ENCODE measurements at regions not wholly inside any gene's neighbourhood (a gene's known extent, or its start where the extent isn't known, plus 50 kb on each side); places are given as distances from the start of the nearest gene placed in this dataset.

DNA sequence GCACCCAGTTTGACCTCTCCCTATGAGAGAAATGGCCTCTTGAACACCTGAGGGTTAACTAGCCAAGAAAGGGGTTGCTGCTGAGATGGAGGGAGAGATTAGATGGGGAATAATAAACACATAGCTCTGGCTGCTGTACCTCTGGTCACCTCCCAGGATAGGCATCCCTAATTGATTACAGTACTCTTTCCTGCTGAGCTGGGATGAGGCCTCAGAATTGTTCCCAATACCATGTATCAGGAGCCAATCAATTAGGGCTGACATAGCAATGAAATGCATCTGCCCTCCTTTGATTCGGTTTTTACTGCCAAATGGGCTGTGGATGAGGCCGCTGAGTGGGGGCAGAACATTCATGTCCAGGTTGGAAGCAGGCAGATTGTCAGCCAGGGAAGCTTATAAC is 339.4 kb upstream of the SLCO3A1 start:
- TF ChIP-seq POLR2A (IDR thresholded peaks at IDR 0.05; ENCODE audit: low read length) (no peak), GATA1 (IDR thresholded peaks at IDR 0.05; ENCODE audit: low read depth, low read length) (no peak)
